ENCODE measurements at regions not wholly inside any gene's neighbourhood (a gene's known extent, or its start where the extent isn't known, plus 50 kb on each side); places are given as distances from the start of the nearest gene placed in this dataset.

- Histone ChIP-seq H3K9me3 (peaks cover 0 to 3% (median 1%) of the 10 kb centered on the region in 4 donors), H3K4me1 (no peaks in the 10 kb centered on the region), H3K36me3 (no peaks in the 10 kb centered on the region), H3K4me3 (no peak overlapping the region), H3K27me3 (no peaks in the 10 kb centered on the region), H3K27ac (no peak overlapping the region)
- 10 to 40% methylated on average over 1 of the region's 1 CpG for WGBS, 2 donors
- intact Hi-C loops (cut with DNase I), result no loop called here
- TF ChIP-seq POLR2A (IDR thresholded peaks at IDR 0.05) (no peak), EP300 (IDR thresholded peaks at IDR 0.05) (no peak), CTCF (IDR thresholded peaks at IDR 0.05) (no peak), POLR2AphosphoS5 (IDR thresholded peaks at IDR 0.05) (no peak)
- DNase-seq, result no peak
These were observed 1081.0 kb downstream of the TMTC2 start for GRCh38 chr12:83767723-83768122.

- 72 to 81% methylated on average over 6 of the region's 6 CpGs for WGBS, 2 donors
- intact Hi-C loops (cut with DNase I), result no loop called here
- TF ChIP-seq POLR2A (IDR thresholded peaks at IDR 0.05) (no peak), POLR2AphosphoS5 (IDR thresholded peaks at IDR 0.05) (no peak), EP300 (IDR thresholded peaks at IDR 0.05) (no peak), CTCF (IDR thresholded peaks at IDR 0.05) (no peak)
These were observed 1076.7 kb downstream of the TMTC2 start for GRCh38 chr12:83763425-83763824.

GRCh38 chr12:83759906-83760305, 1073.2 kb downstream of the TMTC2 start:
- WGBS, 2 donors, result 83 to 88% methylated on average over 2 of the region's 2 CpGs
- H3K27me3 ChIP-seq, result no peaks in the 10 kb centered on the region
- H3K4me3 ChIP-seq, result no peak overlapping the region
- TF ChIP-seq EP300 (IDR thresholded peaks at IDR 0.05) (no peak), POLR2A (IDR thresholded peaks at IDR 0.05) (no peak), CTCF (IDR thresholded peaks at IDR 0.05) (no peak), POLR2AphosphoS5 (IDR thresholded peaks at IDR 0.05) (no peak)
- H3K4me1 ChIP-seq, result no peaks in the 10 kb centered on the region
- H3K36me3 ChIP-seq, result no peaks in the 10 kb centered on the region
- no peak for DNase-seq
- H3K27ac ChIP-seq, result no peak overlapping the region
- H3K9me3 ChIP-seq, result peaks cover 0 to 3% (median 1%) of the 10 kb centered on the region in 4 donors
- intact Hi-C loops (cut with DNase I), result no loop called here

More at GRCh38 chr12:83763425-83763824, 1076.7 kb downstream of the TMTC2 start:
- no peak overlapping the region for H3K27ac ChIP-seq
- DNase-seq, result no peak
- H3K27me3 ChIP-seq, result no peaks in the 10 kb centered on the region
- H3K36me3 ChIP-seq, result no peaks in the 10 kb centered on the region
- H3K4me3 ChIP-seq, result no peak overlapping the region
- peaks cover 0 to 3% (median 1%) of the 10 kb centered on the region in 4 donors for H3K9me3 ChIP-seq
- H3K4me1 ChIP-seq, result no peaks in the 10 kb centered on the region

GRCh38 chr12:83758888-83759631, 1072.4 kb downstream of the TMTC2 start:
- no peaks in the 10 kb centered on the region for H3K36me3 ChIP-seq
- 68 to 78% methylated on average over 5 of the region's 5 CpGs for WGBS, 2 donors
- H3K9me3 ChIP-seq, result peaks cover 0 to 3% (median 1%) of the 10 kb centered on the region in 4 donors
- H3K27ac ChIP-seq, result no peak overlapping the region
- TF ChIP-seq POLR2A (IDR thresholded peaks at IDR 0.05), result no peak
- TF ChIP-seq CTCF (IDR thresholded peaks at IDR 0.05), result no peak
- TF ChIP-seq EP300 (IDR thresholded peaks at IDR 0.05), result no peak
- TF ChIP-seq POLR2AphosphoS5 (IDR thresholded peaks at IDR 0.05), result no peak
- H3K4me1 ChIP-seq, result no peaks in the 10 kb centered on the region
- no peak for DNase-seq
- H3K4me3 ChIP-seq, result no peak overlapping the region
- H3K27me3 ChIP-seq, result no peaks in the 10 kb centered on the region
- intact Hi-C loops (cut with DNase I), result no loop called here

Measured in sigmoid colon (tissue), 6 donors.